ENCODE measurements at regions not wholly inside any gene's neighbourhood (a gene's known extent, or its start where the extent isn't known, plus 50 kb on each side); places are given as distances from the start of the nearest gene placed in this dataset.

DNA sequence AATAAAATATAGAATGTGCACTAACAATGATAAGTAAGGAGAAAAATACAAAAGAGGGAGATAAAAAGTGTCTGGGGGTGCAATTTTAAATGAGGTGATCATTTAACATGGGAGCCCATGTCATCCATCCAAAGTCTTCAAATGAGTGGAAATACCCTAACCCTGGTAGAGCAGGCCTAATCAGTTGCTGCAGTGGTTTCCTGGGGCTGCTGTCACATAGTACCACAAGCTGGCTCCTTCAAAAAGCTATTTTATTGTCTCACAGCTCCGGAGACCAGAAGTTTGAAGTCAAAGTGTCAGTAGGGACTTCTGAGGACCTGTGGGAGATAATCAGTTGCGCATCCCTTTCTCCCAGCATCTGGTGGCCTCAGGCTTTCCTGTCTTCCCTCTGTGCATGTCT lies 717.9 kb downstream of the DIAPH3 start:
- H3K27me3 ChIP-seq: no peaks in the 10 kb centered on the region
- TF ChIP-seq CTCF (IDR thresholded peaks at IDR 0.05) (no peak), POLR2A (IDR thresholded peaks at IDR 0.05) (no peak)
- no peak overlapping the region for H3K27ac ChIP-seq
- no peaks in the 10 kb centered on the region for H3K9me3 ChIP-seq
- H3K36me3 ChIP-seq: no peaks in the 10 kb centered on the region
- H3K4me3 ChIP-seq: no peak overlapping the region
- no peak for DNase-seq
- no peaks in the 10 kb centered on the region for H3K4me1 ChIP-seq

GRCh38 chr13:59446391-59446790 lies 717.3 kb downstream of the DIAPH3 start:
- TF ChIP-seq CTCF (IDR thresholded peaks at IDR 0.05) (no peak), POLR2A (IDR thresholded peaks at IDR 0.05) (no peak)
- Histone ChIP-seq H3K27me3 (no peaks in the 10 kb centered on the region), H3K36me3 (no peaks in the 10 kb centered on the region), H3K4me3 (no peak overlapping the region), H3K27ac (no peak overlapping the region), H3K9me3 (no peaks in the 10 kb centered on the region), H3K4me1 (no peaks in the 10 kb centered on the region)
- DNase-seq: no peak

GRCh38 chr13:59447031-59447430 lies 716.7 kb downstream of the DIAPH3 start:
- DNase-seq: no peak
- no peaks in the 10 kb centered on the region for H3K27me3 ChIP-seq
- no peak overlapping the region for H3K27ac ChIP-seq
- no peaks in the 10 kb centered on the region for H3K9me3 ChIP-seq
- no peak overlapping the region for H3K4me3 ChIP-seq
- no peaks in the 10 kb centered on the region for H3K36me3 ChIP-seq
- TF ChIP-seq POLR2A (IDR thresholded peaks at IDR 0.05) (no peak), CTCF (IDR thresholded peaks at IDR 0.05) (no peak)
- no peaks in the 10 kb centered on the region for H3K4me1 ChIP-seq

DNA sequence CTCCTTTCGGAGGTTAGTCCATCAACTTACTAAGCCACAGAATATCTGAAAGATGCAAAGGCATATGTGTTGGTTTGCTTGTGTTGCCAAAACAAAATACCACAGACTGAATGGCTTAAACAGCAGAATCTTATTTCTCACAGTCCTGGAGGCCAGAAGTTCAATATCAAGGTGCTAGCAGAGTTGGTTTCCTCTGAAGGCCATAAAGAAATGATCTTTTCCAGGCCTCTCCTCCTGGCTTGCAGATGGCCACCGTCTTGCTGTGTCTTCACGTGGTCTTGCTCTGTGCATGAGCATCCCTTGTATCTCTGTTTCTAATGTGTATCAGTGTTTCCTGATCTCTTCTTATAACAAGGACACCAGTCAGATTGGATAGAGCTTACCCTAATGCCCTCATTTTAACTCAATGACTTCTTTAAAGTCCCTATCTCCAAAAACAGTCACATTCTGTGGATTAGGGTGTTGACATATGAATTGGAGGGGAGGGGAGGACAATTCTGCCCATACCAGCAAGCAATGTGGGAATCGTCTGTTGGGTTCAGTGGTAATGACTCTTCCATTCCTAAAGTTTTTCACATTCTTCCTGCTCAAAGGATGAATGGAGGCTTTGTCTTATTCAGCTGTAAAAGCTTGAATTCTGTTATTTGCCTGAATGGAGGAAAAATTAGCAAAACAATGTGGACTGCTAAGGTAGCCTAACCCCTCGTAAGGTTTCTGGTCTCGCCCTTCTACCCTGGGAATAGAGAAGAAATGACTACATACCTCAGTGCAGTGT lies 715.7 kb downstream of the DIAPH3 start:
- Histone ChIP-seq H3K27me3 (no peaks in the 10 kb centered on the region), H3K27ac (no peak overlapping the region), H3K36me3 (no peaks in the 10 kb centered on the region), H3K4me3 (no peak overlapping the region), H3K4me1 (no peaks in the 10 kb centered on the region), H3K9me3 (no peaks in the 10 kb centered on the region)
- no peak for DNase-seq
- TF ChIP-seq POLR2A (IDR thresholded peaks at IDR 0.05): no peak
- TF ChIP-seq CTCF (IDR thresholded peaks at IDR 0.05): no peak

GRCh38 chr13:59449750-59450149 lies 714.0 kb downstream of the DIAPH3 start:
- Histone ChIP-seq H3K9me3 (no peaks in the 10 kb centered on the region), H3K4me1 (no peaks in the 10 kb centered on the region), H3K36me3 (no peaks in the 10 kb centered on the region), H3K4me3 (no peak overlapping the region), H3K27ac (no peak overlapping the region), H3K27me3 (no peaks in the 10 kb centered on the region)
- DNase-seq: no peak
- TF ChIP-seq POLR2A (IDR thresholded peaks at IDR 0.05): no peak
- no peak for TF ChIP-seq CTCF (IDR thresholded peaks at IDR 0.05)

All from Peyer's patch (tissue), 4 donors.